NCI-H82 treated with DMSO at 0.1 percent for 48 hours (cell line): ENCODE measurements at regions not wholly inside any gene's neighbourhood (a gene's known extent, or its start where the extent isn't known, plus 50 kb on each side); places are given as distances from the start of the nearest gene placed in this dataset.
"Not testable (repeated sequence)": the region's sequence is repeated elsewhere in the genome, so short reads cannot be mapped to it uniquely, and the experiment has no call there.

ENCODE experiments used
- DNase-seq: peaks from one replicate; lab custom pipeline; 2025; ENCODE audit not compliant: unreplicated experiment; lab: John Stamatoyannopoulos, UW

DNA sequence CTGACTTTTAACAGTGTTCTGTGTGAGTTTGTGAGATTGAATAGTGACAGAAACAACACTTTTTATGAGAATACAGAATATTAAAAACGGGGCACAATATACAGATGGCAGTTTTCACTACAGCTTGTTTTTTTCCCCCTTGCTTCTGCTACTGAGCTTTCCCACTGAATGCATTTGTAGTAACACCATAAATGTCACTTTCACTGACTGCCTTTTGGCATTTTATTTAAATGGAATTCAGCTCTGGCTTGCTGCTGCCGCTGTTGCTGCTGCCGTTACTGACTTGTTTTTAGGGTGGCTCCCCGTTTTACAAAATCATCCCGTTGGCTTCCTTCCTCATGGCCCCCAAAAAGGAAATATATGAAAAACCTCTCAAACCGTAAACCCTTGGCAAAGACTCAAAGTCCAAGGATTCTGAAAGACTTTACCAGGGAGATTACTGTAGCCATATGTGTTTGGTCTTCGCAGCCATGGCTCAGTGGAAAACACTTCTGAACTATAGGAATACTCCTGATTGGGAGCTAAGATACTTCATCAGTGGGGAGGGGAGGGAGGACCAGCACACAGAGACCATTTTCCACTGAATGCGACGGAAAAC is 151.0 kb downstream of the NUF2 start:
- peak; percentile 86 for DNase-seq

DNA sequence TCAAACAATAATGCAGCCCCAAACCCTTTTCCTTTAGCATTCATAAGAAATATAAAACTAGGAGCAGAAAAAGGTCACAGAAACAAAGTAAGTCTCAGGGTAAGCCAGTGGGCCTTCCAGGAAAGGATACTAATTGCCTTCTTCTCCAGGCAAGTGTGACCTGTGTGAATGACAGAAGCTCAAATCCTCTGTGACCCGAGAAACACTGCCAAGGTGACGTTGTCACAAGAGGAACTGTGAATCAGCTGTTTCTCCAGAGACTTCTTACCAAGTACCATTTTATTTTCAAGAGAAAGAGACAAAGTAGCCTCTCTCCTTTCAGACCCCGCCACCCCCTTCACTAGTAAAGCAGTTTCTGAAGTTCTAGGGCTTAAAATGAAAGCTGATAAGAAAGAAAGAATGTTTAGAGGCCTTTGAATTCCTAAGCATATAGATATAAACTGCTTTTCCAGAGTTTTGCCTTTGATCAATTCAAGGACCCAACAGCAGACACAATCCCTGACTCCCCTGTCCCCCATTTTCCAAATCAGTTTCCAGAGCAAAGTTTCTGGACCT is 155.6 kb downstream of the NUF2 start:
- no peak for DNase-seq

DNA sequence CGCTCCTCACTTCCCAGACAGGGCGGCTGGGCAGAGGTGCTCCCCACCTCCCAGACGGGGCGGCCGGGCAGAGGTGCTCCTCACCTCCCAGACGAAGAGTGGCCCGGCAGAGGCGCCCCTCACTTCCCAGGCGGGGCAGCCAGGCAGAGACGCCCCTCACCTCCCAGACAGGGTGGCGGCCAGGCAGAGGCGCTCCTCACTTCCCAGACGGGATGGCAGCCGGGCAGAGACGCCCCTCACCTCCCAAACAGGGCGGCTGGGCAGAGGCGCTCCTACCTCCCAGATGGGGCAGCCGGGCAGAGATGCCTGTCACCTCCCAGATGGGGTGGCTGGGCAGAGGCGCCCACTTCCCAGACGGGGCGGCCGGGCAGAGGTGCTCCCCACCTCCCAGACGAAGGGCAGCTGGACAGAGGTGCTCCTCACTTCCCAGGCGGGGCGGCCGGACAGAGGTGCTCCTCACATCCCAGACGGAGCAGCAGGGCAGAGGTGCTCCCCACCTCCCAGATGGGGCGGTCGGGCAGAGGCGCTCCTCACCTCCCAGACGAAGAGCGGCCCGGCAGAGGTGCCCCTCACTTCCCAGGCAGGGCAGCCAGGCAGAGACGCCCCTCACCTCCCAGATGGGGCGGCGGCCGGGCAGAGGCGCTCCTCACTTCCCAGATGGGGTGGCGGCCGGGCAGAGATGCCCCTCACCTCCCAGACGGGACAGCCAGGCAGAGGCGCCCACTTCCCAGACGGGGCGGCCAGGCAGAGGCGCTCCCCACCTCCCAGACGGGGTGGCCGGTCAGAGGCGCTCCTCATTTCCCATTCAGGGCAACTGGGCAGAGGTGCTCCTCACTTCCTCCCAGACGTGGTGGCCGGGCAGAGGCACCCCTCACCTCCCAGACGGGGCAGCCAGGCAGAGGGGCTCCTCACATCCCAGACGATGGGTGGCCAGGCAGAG is 176.9 kb downstream of the NUF2 start:
- DNase-seq = not testable (repeated sequence)

DNA sequence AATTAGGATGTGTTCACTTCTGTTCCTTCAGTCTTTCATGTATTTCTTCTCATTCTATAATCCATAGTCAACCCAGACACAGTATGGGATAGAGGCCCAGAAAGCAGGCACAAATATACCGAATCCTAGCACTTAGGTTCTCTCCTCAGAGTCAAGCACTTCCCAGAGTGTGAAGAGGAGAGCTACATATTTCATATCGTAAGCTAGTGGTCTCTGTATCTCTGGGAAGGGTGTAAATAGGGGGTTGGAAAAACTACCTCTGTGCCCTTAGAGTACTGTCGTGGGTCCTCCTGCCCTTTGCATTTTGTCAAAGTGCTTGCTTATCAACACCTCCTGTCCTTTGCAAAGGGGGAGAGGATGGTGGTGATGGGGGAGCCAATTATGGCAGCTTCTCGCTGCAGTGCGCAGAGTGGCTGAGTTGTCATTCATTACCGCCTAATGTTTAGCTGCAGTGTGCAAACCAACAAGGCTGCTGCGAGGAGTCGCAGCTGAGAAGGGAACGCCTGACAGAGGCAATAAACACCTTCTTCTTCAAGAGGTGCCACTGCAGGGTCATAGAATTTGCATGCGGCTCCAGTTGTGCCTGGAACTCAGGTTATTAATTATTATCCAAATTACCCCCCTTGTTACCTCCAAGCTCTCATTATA is 182.7 kb downstream of the NUF2 start:
- DNase-seq = no peak

DNA sequence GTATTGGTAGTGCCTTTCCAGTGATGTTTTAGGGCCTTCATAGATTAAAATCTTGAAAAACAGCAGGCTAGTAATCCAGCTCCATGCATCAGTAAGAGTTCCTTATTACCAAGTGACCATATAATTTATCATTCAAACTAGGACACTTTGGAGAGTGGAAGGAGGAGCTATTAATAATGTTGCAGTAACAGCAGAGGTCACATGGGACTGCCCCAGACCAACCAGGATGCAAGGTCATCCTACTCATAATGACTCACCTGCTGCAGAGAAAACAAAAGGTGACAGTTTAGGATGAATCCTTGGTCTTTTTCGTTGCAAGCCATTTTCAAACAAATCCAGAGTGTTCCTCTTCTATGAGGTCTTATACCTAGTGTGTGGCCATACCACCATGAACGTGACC is 187.4 kb downstream of the NUF2 start:
- DNase-seq = no peak

DNA sequence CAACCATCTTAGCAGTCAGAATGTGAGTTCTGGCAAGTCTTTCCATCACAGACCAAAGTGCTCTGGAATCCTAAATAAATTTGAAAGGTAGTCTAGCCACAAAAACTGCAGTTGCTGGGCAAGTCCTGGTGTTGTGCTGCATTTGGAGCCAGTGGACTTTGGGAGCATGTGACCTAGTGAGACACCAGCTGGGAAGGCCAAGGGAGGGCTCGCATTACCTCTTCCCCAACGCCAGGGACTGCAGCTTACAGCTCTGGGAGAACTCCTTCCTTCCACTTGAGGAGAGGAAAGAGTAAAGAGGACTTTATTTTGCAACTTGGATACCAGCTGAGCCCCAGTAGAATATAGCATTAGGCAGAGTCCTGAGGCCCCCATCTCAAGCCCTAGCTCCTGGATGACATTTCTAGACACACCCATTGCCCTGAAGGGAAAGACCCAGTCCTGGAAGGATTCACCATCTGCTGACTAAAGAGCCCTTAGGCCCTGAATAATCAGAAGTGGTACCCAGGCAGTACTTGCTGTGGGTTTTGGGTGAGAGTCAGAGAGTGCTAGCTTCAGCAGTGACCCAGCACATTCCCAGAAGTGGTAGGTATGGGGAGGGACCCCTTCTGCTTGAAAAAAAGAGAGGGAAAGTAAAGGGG is 190.7 kb downstream of the NUF2 start:
- DNase-seq = no peak

DNA sequence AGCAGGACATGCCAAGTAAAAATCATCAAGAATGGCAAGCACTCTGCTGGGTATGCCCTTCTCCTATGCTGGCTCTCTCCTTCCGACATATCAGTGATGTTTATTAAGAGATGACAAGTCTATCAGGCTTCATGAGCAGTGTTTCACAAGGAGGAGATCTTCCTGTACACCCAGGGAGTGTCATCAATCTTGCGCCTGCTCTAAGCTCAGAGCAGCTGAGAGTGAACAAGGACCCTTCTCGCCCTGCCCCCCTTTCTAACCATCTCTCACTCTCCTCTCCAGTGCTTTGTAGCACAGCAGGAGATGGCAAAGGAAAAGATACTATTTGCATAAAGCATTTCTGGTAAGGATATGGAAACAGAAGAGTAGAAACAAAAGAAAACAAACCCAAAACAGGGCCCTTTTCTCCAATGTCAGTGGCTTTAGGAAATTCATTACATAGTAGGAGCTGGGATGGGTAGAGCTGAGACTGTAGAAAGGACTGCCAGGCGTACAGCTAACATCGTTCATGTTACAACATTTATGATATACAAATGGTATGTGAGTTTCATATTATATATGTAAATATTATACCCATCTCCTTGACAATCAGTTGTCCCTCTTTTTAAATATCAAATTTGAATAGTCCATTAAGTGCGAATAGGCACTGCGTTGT is 201.7 kb downstream of the NUF2 start:
- no peak for DNase-seq

DNA sequence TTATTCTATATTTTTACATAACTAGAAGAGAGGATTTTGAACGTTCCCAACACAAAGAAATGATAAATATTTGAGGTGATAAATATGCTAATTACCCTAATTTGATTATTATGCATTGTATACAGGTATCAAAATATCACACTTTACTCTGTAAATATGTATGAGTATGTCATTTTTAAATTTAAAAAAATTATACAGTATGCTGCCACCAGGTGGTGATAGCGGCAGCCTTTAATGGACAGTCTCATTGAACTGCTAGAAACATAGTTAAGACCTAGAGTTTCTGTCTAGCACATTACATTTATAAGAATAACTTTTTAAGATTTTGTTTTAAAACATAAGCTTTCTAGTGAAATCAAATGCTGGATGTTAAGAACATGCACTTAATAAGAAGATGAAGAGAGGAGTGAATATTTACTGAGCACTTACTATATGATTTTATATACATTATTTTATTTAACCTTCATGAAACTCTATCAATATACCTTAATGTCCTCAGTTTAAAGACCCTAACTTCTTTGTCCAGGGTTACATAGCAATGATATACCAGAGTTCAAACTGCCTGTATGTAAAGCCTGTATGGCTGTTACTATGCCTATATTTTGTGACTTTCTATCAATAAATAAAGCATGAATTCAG is 207.1 kb downstream of the NUF2 start:
- DNase-seq = no peak

DNA sequence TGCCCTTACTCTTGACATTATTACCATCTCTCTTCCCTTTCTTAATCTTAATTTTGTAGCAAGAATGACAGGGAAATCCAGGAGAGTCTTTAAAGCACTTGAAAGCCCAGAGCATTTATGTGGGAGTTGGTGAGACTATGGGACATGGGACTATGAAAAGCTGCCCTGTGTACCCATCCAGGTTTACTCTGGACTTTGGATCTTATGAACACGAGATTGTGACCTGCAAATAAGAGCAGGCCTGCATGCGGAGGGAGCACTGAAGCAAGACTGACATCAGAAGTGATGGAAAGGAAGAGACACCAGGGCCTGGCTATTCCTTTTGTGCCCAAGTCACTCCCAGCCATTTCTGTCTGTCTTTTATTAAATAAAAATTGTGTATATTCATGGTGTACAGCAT is 209.6 kb downstream of the NUF2 start:
- no peak for DNase-seq

DNA sequence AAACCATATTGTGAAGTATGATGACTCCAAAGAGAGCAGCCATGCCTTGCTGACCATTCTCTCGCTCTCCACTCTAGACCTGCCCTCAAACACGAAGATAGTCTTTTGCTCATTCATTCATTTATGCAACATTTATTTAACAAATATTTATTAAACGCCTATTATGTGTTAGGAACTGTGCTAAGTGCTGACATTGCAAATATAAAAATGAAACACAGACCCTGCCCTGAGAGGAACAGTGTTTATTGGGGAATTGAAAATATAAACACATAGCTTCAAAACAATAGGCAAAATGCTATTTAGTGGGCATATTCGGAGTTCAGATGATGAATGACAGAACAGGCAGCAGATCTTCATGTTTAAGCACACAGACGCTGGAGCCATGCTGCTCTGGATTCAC is 213.6 kb downstream of the NUF2 start:
- DNase-seq = no peak

DNA sequence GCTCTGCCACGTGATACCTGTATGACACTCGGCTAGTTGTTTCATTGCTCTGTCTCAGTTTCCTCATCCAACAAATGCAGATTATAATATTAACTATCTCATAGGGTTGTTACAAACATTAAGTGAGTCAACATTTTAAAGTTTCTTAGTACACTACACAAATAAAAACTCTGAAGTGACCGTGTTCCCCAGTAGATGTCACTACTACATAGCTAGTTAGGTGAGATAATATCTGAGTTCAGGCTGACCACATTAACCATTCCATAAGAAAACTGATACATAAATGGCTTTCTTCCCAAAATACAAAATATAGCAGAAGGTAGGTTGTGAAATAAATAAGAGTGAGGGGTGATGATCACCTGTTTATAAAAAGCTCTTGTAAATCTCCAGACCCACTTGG is 214.1 kb downstream of the NUF2 start:
- peak; percentile 60 for DNase-seq

DNA sequence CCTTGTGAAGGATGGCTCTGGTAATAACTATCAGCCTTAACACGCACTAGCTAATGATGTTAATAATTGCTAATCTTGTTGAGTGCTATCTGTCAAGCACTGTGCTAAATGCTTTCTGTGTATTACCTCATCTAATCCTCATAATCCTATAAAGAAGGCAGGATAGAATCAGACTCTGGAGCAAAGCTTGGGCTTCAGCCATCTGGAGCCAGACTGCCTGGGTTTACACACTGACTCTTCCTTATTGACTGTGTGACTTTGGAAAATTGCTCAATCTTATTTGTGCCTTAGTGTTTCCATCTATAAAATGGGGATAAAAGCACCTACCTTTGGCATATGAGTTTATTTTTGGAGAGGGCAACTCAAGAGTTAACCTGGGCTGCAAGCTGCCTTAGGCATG is 216.1 kb downstream of the NUF2 start:
- peak; percentile 99 for DNase-seq

DNA sequence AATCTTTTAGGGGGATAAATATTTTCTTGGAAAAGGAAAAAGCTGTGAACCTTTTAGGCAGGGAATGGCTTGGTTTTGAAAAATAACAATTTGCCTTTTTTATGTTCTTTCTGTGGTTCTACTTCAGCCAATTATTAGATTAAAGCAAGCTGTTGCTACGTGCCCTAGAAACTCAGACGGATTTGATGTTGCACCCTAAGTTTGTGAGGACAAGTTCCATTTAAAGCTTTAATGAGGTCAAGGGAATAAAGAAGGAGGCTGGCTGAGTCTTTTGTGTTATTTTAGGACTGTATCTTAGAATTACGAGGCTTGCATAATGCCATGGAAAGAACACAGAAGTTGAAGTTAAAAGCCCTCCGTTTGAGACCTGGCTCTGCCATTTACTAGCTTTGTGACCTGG is 216.9 kb downstream of the NUF2 start:
- DNase-seq = peak; percentile 79

DNA sequence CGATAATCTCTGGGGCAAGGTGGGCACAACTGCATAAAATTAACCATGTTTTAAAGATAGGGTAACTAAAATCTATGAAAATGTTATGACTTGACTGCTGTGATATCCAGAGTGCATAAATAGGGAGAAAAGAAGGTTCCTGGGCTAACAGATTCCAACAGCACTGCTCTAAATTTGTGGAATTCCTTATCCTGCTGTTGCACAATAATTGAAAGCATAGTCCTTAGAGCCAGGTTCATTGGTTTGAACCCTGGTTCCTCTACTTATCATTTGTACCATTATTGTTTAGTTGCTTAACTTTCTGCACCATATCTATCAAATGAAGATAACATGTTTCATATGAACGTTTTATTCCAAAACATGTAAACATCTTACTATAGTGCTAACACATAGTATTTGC is 219.0 kb downstream of the NUF2 start:
- DNase-seq = no peak

DNA sequence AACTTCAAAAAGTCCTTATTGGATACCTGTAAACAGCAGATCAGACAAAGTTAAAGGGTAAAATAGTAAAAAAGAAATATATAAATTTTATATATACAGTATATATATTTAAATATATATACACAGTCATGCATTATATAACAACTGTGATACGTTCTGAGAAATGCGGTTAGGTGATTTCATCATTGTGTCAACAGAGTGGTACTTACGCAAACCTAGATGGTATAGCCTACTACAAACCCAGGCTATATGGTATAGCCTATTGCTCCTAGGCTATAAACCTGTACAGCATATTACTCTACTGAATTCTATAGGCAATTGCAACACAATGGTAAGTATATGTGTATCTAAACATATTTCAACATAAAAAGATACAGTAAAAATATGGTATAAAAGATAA is 222.7 kb downstream of the NUF2 start:
- DNase-seq = no peak

DNA sequence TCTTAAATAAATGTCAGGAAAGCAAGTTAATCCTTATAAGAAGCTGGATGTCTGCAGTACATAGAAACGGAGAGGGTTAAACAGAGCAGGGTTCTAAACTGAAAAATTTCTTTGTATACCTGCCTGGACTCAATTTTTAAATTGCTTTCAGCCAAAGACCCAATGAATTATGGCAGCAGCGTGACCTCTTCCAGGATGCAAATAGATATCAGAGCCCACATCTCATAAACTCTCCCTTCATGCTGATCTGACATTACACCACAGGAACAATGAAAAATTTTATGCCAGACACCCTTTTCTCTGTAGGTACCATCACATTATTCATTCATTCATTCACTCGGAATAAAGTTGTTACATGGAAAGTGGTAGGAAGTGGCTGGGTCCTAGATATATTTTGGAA is 236.4 kb downstream of the NUF2 start:
- no peak for DNase-seq

DNA sequence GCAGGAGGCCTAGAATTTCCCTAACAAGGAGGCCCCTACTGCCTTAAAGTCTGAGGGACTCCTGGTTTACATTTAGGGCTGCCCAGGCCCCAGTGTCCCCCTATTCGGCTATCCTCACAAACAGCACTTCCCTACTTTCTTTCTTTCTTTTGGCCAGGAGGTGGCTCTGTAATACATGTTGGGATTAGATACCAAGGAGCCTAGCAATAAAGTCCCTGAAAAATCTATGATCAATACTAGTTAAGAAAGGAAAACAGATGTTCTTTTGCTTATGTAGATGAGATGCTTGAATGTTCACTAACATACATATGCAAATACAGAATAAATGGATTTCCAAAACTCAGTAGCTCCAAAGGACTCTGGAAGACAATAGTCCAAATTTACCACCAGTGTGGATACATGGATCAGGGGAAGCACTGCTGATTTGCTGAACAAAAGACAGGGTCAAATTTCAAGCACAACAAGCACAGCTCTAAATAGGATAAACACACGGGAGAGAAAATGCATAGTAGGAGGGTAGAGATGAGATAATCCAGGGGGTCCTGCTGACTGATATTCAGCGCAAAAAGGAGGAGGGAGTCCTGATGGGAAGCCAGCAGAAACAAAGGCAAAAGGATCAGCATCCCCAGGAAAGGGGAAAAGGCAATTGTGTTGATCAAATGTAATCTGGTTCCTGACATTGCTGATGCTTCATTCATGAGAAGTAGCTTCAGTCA is 240.0 kb downstream of the NUF2 start:
- peak; percentile 97 for DNase-seq

DNA sequence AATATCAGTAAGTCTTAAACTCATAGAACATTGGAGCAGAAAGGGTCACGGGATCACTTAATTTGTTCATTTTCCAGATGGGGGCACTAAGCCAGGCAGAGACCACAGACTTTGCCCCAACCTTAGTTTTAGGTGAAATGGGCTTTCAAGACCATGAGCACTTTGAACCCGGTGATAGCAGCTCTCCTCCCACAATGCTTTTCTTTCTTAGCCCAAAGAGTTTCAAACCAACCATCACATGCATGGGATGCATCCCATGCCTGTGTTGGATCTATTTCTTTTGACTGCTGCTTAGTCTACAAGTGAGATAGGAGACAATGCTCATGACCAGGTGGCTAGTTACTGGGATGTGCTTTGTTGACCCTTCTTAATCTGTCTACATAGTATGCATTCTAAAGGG is 240.6 kb downstream of the NUF2 start:
- no peak for DNase-seq

DNA sequence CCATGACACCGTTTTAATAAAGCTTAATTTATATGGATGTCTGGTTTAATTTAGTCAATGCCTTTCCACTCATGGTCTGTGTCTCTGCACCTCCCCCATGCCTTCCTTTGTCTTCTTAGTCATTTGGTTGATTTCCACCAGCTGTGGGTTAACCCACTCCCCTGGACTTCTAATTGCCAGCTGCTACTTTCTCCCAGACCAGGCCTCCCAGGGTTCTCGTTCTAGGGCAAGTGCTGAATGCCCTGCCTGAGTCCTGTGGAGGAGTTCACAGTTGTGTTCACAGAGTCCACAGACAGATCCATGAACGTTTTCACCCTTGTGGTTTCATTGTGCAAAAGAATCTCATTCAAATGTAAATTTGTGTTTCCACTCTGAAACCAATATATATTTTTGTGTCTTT is 243.4 kb downstream of the NUF2 start:
- peak; percentile 35 for DNase-seq

DNA sequence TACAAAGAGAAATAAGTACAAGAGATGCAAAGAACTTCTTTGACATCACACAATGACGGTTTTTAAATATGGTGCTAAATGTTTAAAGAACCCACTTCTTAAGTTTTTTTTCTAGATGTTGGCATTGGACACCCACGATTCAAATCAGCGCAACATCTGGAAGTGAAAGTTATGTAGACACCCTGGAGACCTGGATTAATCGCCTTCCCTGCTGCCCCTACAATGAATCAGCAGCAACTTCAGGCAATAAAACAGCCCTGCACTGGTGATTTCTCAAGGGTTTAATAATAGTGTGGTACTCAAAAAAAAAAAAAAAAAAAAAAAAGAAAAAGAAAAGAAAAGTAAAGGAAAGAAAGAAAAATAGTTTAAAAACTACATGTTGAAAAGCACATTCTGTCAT is 248.3 kb downstream of the NUF2 start:
- DNase-seq = peak; percentile 25
